ENCODE measurements at regions not wholly inside any gene's neighbourhood (a gene's known extent, or its start where the extent isn't known, plus 50 kb on each side); places are given as distances from the start of the nearest gene placed in this dataset.
"Not testable (repeated sequence)": the region's sequence is repeated elsewhere in the genome, so short reads cannot be mapped to it uniquely, and the experiment has no call there.

- DNase-seq; H3K9me3 Mint-ChIP-seq; H3K4me1 Mint-ChIP-seq; H3K4me3 Mint-ChIP-seq; intact Hi-C loops (cut with micrococcal nuclease); H3K27ac Mint-ChIP-seq; H3K27me3 Mint-ChIP-seq; H3K36me3 Mint-ChIP-seq (ENCODE audit: low read depth): not testable (repeated sequence)
Measured at GRCh38 chr16:29186306-29187220, 201.7 kb downstream of the LAT start.

GRCh38 chr16:29185872-29186271 lies 201.0 kb downstream of the LAT start:
- H3K36me3 Mint-ChIP-seq (ENCODE audit: low read depth); H3K27ac Mint-ChIP-seq; intact Hi-C loops (cut with micrococcal nuclease); H3K27me3 Mint-ChIP-seq; H3K9me3 Mint-ChIP-seq; DNase-seq; H3K4me1 Mint-ChIP-seq; H3K4me3 Mint-ChIP-seq: not testable (repeated sequence)

- H3K27me3 Mint-ChIP-seq; H3K27ac Mint-ChIP-seq; DNase-seq; H3K9me3 Mint-ChIP-seq; H3K36me3 Mint-ChIP-seq (ENCODE audit: low read depth); H3K4me1 Mint-ChIP-seq; H3K4me3 Mint-ChIP-seq; intact Hi-C loops (cut with micrococcal nuclease): not testable (repeated sequence)
Measured at GRCh38 chr16:29184738-29185438, 200.0 kb downstream of the LAT start.

- H3K36me3 Mint-ChIP-seq (ENCODE audit: low read depth); H3K27ac Mint-ChIP-seq; H3K27me3 Mint-ChIP-seq; H3K9me3 Mint-ChIP-seq; H3K4me1 Mint-ChIP-seq; DNase-seq; H3K4me3 Mint-ChIP-seq; intact Hi-C loops (cut with micrococcal nuclease): not testable (repeated sequence)
Measured at GRCh38 chr16:29182940-29183868, 198.4 kb downstream of the LAT start.

- DNase-seq = no peak
- no peak overlapping the region for H3K27ac Mint-ChIP-seq
Measured at GRCh38 chr16:29182501-29182900, 197.6 kb downstream of the LAT start.

GRCh38 chr16:29181921-29182411 lies 197.1 kb downstream of the LAT start:
- H3K27me3 Mint-ChIP-seq; H3K9me3 Mint-ChIP-seq; intact Hi-C loops (cut with micrococcal nuclease); H3K27ac Mint-ChIP-seq; DNase-seq; H3K36me3 Mint-ChIP-seq (ENCODE audit: low read depth); H3K4me1 Mint-ChIP-seq; H3K4me3 Mint-ChIP-seq: not testable (repeated sequence)

More at GRCh38 chr16:29182501-29182900, 197.6 kb downstream of the LAT start:
- Mint-ChIP-seq H3K4me3 (no peak overlapping the region), H3K4me1 (no peaks in the 10 kb centered on the region), H3K36me3 (ENCODE audit: low read depth) (no peaks in the 10 kb centered on the region), H3K9me3 (no peaks in the 10 kb centered on the region), H3K27me3 (no peaks in the 10 kb centered on the region)
- intact Hi-C loops (cut with micrococcal nuclease) = no loop called here

GRCh38 chr16:29181254-29181780 lies 196.5 kb downstream of the LAT start:
- H3K27me3 Mint-ChIP-seq; H3K4me1 Mint-ChIP-seq; H3K36me3 Mint-ChIP-seq (ENCODE audit: low read depth); H3K9me3 Mint-ChIP-seq; H3K27ac Mint-ChIP-seq; H3K4me3 Mint-ChIP-seq; DNase-seq; intact Hi-C loops (cut with micrococcal nuclease): not testable (repeated sequence)

- H3K4me3 Mint-ChIP-seq; DNase-seq; H3K27ac Mint-ChIP-seq; H3K9me3 Mint-ChIP-seq; H3K36me3 Mint-ChIP-seq (ENCODE audit: low read depth); intact Hi-C loops (cut with micrococcal nuclease); H3K27me3 Mint-ChIP-seq; H3K4me1 Mint-ChIP-seq: not testable (repeated sequence)
Measured at GRCh38 chr16:29180206-29180600, 195.4 kb downstream of the LAT start.

- H3K4me1 Mint-ChIP-seq; H3K27ac Mint-ChIP-seq; H3K36me3 Mint-ChIP-seq (ENCODE audit: low read depth): not testable (repeated sequence)
Measured at GRCh38 chr16:29179401-29180205, 194.8 kb downstream of the LAT start.

GRCh38 chr16:29177888-29178726 lies 193.3 kb downstream of the LAT start:
- H3K4me3 Mint-ChIP-seq; H3K27ac Mint-ChIP-seq; H3K27me3 Mint-ChIP-seq; intact Hi-C loops (cut with micrococcal nuclease); DNase-seq; H3K9me3 Mint-ChIP-seq; H3K36me3 Mint-ChIP-seq (ENCODE audit: low read depth); H3K4me1 Mint-ChIP-seq: not testable (repeated sequence)

More at GRCh38 chr16:29179401-29180205, 194.8 kb downstream of the LAT start:
- intact Hi-C loops (cut with micrococcal nuclease); DNase-seq; H3K4me3 Mint-ChIP-seq; H3K27me3 Mint-ChIP-seq; H3K9me3 Mint-ChIP-seq: not testable (repeated sequence)

GRCh38 chr16:29177203-29177887 lies 192.5 kb downstream of the LAT start:
- DNase-seq; H3K4me1 Mint-ChIP-seq; H3K36me3 Mint-ChIP-seq (ENCODE audit: low read depth); intact Hi-C loops (cut with micrococcal nuclease); H3K4me3 Mint-ChIP-seq; H3K27ac Mint-ChIP-seq; H3K9me3 Mint-ChIP-seq; H3K27me3 Mint-ChIP-seq: not testable (repeated sequence)

GRCh38 chr16:29176822-29177202 lies 192.0 kb downstream of the LAT start:
- DNase-seq; H3K27ac Mint-ChIP-seq; H3K9me3 Mint-ChIP-seq; H3K36me3 Mint-ChIP-seq (ENCODE audit: low read depth); H3K4me3 Mint-ChIP-seq; H3K4me1 Mint-ChIP-seq; intact Hi-C loops (cut with micrococcal nuclease); H3K27me3 Mint-ChIP-seq: not testable (repeated sequence)

Data from activated CD4-positive, alpha-beta T cell treated with anti-CD3 and anti-CD28 coated beads, Interleukin-2, amount 10 ng/mL, durations not matched to agents 24 days and 14 days (primary cell).